Naive thymus-derived CD8-positive, alpha-beta T cell (primary cell): ENCODE measurements at regions not wholly inside any gene's neighbourhood (a gene's known extent, or its start where the extent isn't known, plus 50 kb on each side); places are given as distances from the start of the nearest gene placed in this dataset.
"Not testable (repeated sequence)": the region's sequence is repeated elsewhere in the genome, so short reads cannot be mapped to it uniquely, and the experiment has no call there.

ENCODE experiments used
- ATAC-seq, 2 donors: fragments of 150-1000 bp; cut with Tn5 transposase in 1 of 2; sonication (Bioruptor Pico), chemical (Tn5 transposase) in 1 of 2; 1 replicate in 1 of 2; 2 replicates in 1 of 2; pipeline ENCODE4 v1.10.0; 2021; ENCODE audit warnings: mild to moderate bottlenecking in 2 of 2, moderate library complexity in 2 of 2
- POLR2A ChIA-PET: fragments of 350-600 bp; sonication (Branson Sonifier 250); formaldehyde crosslinking; loops from one replicate; lab custom pipeline; 2021; ENCODE audit warnings: antibody characterized with exemption; lab: Charles Lee
- DNase-seq, 10 donors: peaks; one replicate each; pipeline versions ENCODE4 v3.0.0 to v3.0.0-alpha.2; 2020 to 2022
- H3K27ac Mint-ChIP-seq, 10 donors: one replicate each; pipeline ENCODE4 v1.8.0; 2020 to 2022; ENCODE audit warnings: mild to moderate bottlenecking in 10 of 10, mixed read lengths in 10 of 10, moderate library complexity in 4 of 10, inconsistent platforms in 1 of 10
- H3K27me3 Mint-ChIP-seq, 5 donors: one replicate each; pipeline ENCODE4 v1.8.0; 2021 to 2022; ENCODE audit warnings: mixed read lengths in 5 of 5
- H3K36me3 Mint-ChIP-seq, 3 donors: one replicate each; pipeline ENCODE4 v1.8.0; 2020 to 2022; ENCODE audit warnings: mixed read lengths in 3 of 3, mild to moderate bottlenecking in 2 of 3, inconsistent platforms in 1 of 3
- H3K4me1 Mint-ChIP-seq, 4 donors: one replicate each; pipeline ENCODE4 v1.8.0; 2021 to 2022; ENCODE audit warnings: mixed read lengths in 4 of 4
- H3K4me3 Mint-ChIP-seq, 10 donors: one replicate each; pipeline ENCODE4 v1.8.0; 2020 to 2022; ENCODE audit warnings: mild to moderate bottlenecking in 10 of 10, mixed read lengths in 10 of 10, moderate library complexity in 6 of 10, inconsistent platforms in 1 of 10
- H3K9me3 Mint-ChIP-seq, 9 donors: one replicate each; pipeline ENCODE4 v1.8.0; 2020 to 2022; ENCODE audit warnings: mixed read lengths in 9 of 9, mild to moderate bottlenecking in 3 of 9, inconsistent platforms in 1 of 9, moderate library complexity in 1 of 9

DNA sequence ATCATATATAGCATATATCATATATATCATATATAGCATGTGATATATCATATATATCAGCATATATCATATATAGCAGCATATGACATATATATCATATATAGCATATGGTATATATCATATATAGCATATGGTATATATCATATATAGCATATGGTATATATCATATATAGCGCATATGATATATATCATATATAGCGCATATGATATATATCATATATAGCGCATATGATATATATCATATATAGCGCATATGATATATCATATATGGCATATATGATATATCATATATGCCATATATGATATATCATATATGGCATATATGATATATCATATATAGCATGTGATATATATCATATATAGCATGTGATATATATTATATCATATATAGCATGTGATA lies 680.4 kb upstream of the HS3ST1 start:
- POLR2A ChIA-PET, result not testable (repeated sequence)

GRCh38 chr4:12105519-12105918 lies 676.8 kb upstream of the HS3ST1 start:
- POLR2A ChIA-PET, result no interaction called here
- H3K4me3 Mint-ChIP-seq, result no peak overlapping the region
- no peaks in the 10 kb centered on the region for H3K27me3 Mint-ChIP-seq
- no peaks in the 10 kb centered on the region for H3K4me1 Mint-ChIP-seq
- H3K9me3 Mint-ChIP-seq, result peaks cover 0 to 15% (median 2%) of the 10 kb centered on the region in 9 donors
- ATAC-seq (no peak), DNase-seq (no peak)
- H3K27ac Mint-ChIP-seq, result no peak overlapping the region
- no peaks in the 10 kb centered on the region for H3K36me3 Mint-ChIP-seq

More for the DNA sequence above, 680.4 kb upstream of the HS3ST1 start:
- DNase-seq, H3K27ac Mint-ChIP-seq, H3K27me3 Mint-ChIP-seq, H3K36me3 Mint-ChIP-seq, H3K4me1 Mint-ChIP-seq, ATAC-seq, H3K4me3 Mint-ChIP-seq: not testable (repeated sequence)
- H3K9me3 Mint-ChIP-seq, result peaks cover 8 to 32% (median 21%) of the 10 kb centered on the region in 9 donors

GRCh38 chr4:12089920-12090319 lies 661.2 kb upstream of the HS3ST1 start:
- POLR2A ChIA-PET, H3K4me3 Mint-ChIP-seq, H3K27me3 Mint-ChIP-seq, DNase-seq, ATAC-seq, H3K27ac Mint-ChIP-seq, H3K36me3 Mint-ChIP-seq, H3K4me1 Mint-ChIP-seq: not testable (repeated sequence)
- peaks cover 0 to 30% (median 4%) of the 10 kb centered on the region in 9 donors for H3K9me3 Mint-ChIP-seq

DNA sequence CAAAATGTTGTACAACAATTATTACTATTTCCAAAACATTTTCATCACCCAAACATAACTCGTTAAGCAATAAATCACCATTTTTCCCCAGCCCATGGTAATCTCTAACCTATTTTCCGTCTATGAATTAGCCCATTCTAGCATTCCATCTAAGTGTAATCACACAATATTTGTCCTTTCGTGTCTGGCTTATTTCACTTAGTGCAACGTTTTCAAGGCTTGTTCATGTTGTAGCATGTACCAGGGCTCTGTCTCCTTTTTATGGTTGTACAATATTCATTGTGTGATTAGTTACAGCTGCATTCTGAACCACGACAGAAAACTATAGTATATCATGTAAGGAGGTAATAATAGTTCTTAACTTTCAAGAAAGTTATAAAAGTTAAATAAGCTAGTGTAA lies 656.0 kb upstream of the HS3ST1 start:
- DNase-seq, result no peak
- Mint-ChIP-seq H3K27ac (no peak overlapping the region), H3K4me3 (no peak overlapping the region), H3K36me3 (no peaks in the 10 kb centered on the region), H3K9me3 (peaks cover 0 to 25% (median 6%) of the 10 kb centered on the region in 9 donors), H3K27me3 (no peaks in the 10 kb centered on the region), H3K4me1 (no peaks in the 10 kb centered on the region)
- POLR2A ChIA-PET, result no interaction called here
- ATAC-seq, result no peak

DNA sequence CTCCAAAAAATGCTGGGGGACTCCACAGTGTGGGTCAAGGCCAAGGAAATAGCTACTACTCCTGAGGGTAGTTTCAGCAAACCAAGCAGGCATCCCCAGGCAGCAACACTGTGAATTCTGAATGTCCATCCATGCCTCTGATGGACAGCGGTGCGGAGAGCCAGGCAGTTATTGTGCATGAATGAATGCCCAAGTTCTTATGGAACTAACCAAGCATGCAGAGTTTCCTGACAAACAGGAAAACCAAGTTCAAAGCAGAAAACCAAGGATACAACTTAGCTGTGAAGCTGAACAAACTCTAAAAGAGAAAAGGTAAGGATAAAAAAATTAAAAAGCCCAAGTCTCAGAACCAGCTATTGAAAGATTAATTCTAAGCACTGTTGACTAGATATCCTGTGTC lies 642.6 kb upstream of the HS3ST1 start:
- no peaks in the 10 kb centered on the region for H3K4me1 Mint-ChIP-seq
- POLR2A ChIA-PET, result no interaction called here
- no peaks in the 10 kb centered on the region for H3K27me3 Mint-ChIP-seq
- no peaks in the 10 kb centered on the region for H3K36me3 Mint-ChIP-seq
- H3K4me3 Mint-ChIP-seq, result no peak overlapping the region
- DNase-seq (no peak), ATAC-seq (no peak)
- no peak overlapping the region for H3K27ac Mint-ChIP-seq
- peaks cover 0 to 7% (median 0%) of the 10 kb centered on the region in 9 donors for H3K9me3 Mint-ChIP-seq

GRCh38 chr4:12053966-12054365 lies 625.3 kb upstream of the HS3ST1 start:
- DNase-seq, result no peak
- Mint-ChIP-seq H3K36me3 (no peaks in the 10 kb centered on the region), H3K27me3 (no peaks in the 10 kb centered on the region), H3K4me3 (no peak overlapping the region), H3K9me3 (peaks cover 0 to 21% (median 3%) of the 10 kb centered on the region in 9 donors), H3K4me1 (no peaks in the 10 kb centered on the region), H3K27ac (no peak overlapping the region)
- no peak for ATAC-seq
- POLR2A ChIA-PET, result no interaction called here

GRCh38 chr4:12053556-12053955 lies 624.9 kb upstream of the HS3ST1 start:
- Mint-ChIP-seq H3K4me3 (no peak overlapping the region), H3K27me3 (no peaks in the 10 kb centered on the region), H3K27ac (no peak overlapping the region), H3K9me3 (peaks cover 0 to 21% (median 3%) of the 10 kb centered on the region in 9 donors), H3K36me3 (no peaks in the 10 kb centered on the region), H3K4me1 (no peaks in the 10 kb centered on the region)
- DNase-seq, result no peak
- POLR2A ChIA-PET, result no interaction called here
- no peak for ATAC-seq

DNA sequence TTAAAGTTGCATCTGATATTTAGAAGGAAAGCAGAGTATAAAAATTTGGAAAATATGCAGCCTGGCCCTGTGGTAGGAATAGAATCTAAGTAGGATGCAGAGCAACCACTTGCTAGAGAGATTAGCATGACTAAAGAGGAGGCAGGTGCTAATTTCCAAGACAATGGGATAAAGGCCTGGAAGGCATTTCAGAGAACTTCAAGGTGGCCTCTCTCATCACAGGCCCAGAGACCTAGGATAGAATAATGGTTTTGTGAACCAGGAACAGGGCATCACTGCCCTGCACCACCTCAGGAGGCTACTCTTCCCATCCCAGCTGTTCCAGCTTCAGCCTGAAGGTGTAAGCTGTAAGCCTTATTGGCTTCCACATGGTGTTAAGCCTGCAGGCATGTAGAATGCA lies 621.7 kb upstream of the HS3ST1 start:
- Mint-ChIP-seq H3K4me1 (no peaks in the 10 kb centered on the region), H3K4me3 (no peak overlapping the region), H3K27me3 (no peaks in the 10 kb centered on the region), H3K9me3 (peaks cover 0 to 21% (median 5%) of the 10 kb centered on the region in 9 donors), H3K27ac (no peak overlapping the region), H3K36me3 (no peaks in the 10 kb centered on the region)
- ATAC-seq (no peak), DNase-seq (no peak)
- POLR2A ChIA-PET, result no interaction called here

- Mint-ChIP-seq H3K4me1 (no peaks in the 10 kb centered on the region), H3K27ac (no peak overlapping the region), H3K36me3 (no peaks in the 10 kb centered on the region), H3K4me3 (no peak overlapping the region), H3K27me3 (no peaks in the 10 kb centered on the region), H3K9me3 (peaks cover 0 to 23% (median 15%) of the 10 kb centered on the region in 9 donors)
- POLR2A ChIA-PET, result no interaction called here
- ATAC-seq (no peak), DNase-seq (no peak)
Measured at GRCh38 chr4:12042818-12043217, 614.1 kb upstream of the HS3ST1 start.

DNA sequence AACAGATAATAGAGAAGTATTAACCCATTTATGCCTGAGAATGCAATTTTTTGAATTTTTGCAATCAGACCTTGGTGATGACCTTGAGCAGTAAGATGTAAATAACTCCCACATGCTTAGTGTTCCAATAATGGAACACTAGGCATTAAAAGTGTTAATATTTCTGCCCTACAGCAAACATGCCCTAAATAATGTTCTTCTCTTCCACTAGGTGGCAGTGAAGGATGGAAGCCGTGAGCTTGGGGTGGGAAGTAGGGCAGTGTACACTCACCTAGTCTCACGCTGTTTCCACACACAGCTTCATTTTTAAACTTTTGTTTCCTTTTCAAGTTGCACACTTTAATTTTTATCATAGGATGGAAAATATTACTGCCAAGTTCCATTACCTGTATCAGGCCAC lies 613.1 kb upstream of the HS3ST1 start:
- Mint-ChIP-seq H3K27me3 (no peaks in the 10 kb centered on the region), H3K9me3 (peaks cover 0 to 28% (median 11%) of the 10 kb centered on the region in 9 donors), H3K36me3 (no peaks in the 10 kb centered on the region), H3K4me1 (no peaks in the 10 kb centered on the region), H3K27ac (no peak overlapping the region), H3K4me3 (no peak overlapping the region)
- POLR2A ChIA-PET, result no interaction called here
- DNase-seq (no peak), ATAC-seq (no peak)

DNA sequence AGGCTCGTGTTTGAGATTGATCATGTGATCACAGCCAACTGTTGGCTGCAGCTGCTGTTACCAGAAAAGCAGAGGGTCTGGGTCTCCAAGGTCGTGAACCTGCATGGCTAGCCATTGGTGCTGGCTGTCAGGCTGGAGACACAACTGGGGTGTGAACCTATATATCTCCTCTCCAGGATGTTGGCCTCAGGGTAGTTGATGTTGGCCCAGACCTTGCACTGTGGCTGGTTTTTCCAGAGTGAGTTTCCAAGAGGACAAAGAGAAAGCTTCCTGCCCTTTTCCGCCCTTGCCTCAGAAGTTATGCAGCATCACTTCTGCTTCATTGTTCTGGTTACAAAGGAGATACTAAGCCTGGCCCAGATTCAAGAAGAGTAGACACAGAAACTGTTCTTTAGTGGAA lies 607.8 kb upstream of the HS3ST1 start:
- H3K4me3 Mint-ChIP-seq, result no peak overlapping the region
- ATAC-seq (no peak), DNase-seq (no peak)
- no peak overlapping the region for H3K27ac Mint-ChIP-seq
- POLR2A ChIA-PET, result no interaction called here
- peaks cover 0 to 3% (median 0%) of the 10 kb centered on the region in 5 donors for H3K27me3 Mint-ChIP-seq
- H3K36me3 Mint-ChIP-seq, result no peaks in the 10 kb centered on the region
- no peaks in the 10 kb centered on the region for H3K4me1 Mint-ChIP-seq
- peaks cover 6 to 33% (median 11%) of the 10 kb centered on the region in 9 donors for H3K9me3 Mint-ChIP-seq

DNA sequence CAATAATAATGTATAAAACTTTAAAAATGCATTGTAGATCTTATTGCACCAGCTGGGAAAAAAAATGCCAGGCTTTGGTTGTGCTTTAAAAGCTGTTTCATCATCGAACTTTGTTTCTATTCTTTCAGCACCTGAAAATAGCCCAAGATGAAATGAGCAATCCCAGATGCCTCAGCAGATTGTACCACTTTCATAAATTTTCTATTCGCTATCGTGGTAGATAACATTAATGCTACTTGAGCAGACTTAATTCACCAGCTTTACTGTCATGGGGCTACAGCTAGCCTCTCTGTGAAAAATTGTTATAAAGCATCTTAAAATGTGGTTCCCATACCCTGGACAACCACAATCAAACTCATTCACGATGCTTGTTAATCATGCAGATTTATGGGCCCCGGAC lies 599.6 kb upstream of the HS3ST1 start:
- H3K9me3 Mint-ChIP-seq, result peaks cover 3 to 16% (median 6%) of the 10 kb centered on the region in 9 donors
- no peak overlapping the region for H3K27ac Mint-ChIP-seq
- H3K4me1 Mint-ChIP-seq, result no peaks in the 10 kb centered on the region
- H3K4me3 Mint-ChIP-seq, result no peak overlapping the region
- no peak for ATAC-seq
- no peak for DNase-seq
- no peaks in the 10 kb centered on the region for H3K36me3 Mint-ChIP-seq
- no peaks in the 10 kb centered on the region for H3K27me3 Mint-ChIP-seq
- POLR2A ChIA-PET, result no interaction called here

DNA sequence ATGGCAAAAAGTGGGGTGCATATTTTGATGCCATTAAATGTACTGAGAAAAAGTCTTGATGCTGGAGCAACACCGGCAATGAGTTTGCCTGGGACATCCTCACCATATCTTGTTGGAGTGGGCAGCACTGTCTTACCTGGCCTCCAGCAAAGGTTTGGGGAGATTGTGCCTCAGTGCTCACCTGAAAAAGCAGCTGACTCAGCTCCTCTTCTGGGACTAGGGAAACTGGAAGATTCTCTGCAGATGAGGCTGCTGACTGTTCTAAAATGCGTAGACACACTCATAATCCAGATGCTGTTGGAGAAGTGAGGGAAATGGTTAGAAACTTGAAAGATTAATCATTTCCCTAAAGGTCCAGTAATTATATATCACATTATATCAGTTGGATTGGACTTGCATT lies 593.7 kb upstream of the HS3ST1 start:
- POLR2A ChIA-PET, result no interaction called here
- no peak for DNase-seq
- H3K4me1 Mint-ChIP-seq, result no peaks in the 10 kb centered on the region
- no peaks in the 10 kb centered on the region for H3K27me3 Mint-ChIP-seq
- H3K27ac Mint-ChIP-seq, result no peak overlapping the region
- no peak for ATAC-seq
- no peak overlapping the region for H3K4me3 Mint-ChIP-seq
- peaks cover 3 to 26% (median 11%) of the 10 kb centered on the region in 9 donors for H3K9me3 Mint-ChIP-seq
- H3K36me3 Mint-ChIP-seq, result peaks cover 0 to 2% (median 0%) of the 10 kb centered on the region in 3 donors

DNA sequence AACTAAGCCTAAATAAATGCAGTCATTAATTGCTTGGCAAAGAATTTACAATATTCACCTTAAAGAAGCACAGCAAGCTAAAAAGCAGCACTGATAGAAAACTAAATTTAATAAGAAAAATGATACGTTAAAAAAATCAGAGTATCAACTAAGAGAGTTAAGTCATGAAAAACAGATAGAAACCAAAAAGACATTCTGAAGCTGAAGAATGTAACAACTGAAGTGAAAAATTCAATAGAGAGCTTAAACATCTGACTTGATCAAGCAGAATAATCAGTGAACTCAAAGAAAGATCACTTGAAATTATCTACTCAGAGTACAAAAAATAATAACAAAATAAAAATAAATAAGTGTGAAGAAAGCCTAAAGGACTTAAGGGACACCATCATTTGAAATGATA lies 588.0 kb upstream of the HS3ST1 start:
- H3K36me3 Mint-ChIP-seq, result peaks cover 0 to 15% (median 2%) of the 10 kb centered on the region in 3 donors
- ATAC-seq, result no peak
- peaks cover 0 to 1% (median 0%) of the 10 kb centered on the region in 5 donors for H3K27me3 Mint-ChIP-seq
- H3K27ac Mint-ChIP-seq, result no peak overlapping the region
- H3K9me3 Mint-ChIP-seq, result peaks cover 9 to 43% (median 17%) of the 10 kb centered on the region in 9 donors
- no peak overlapping the region for H3K4me3 Mint-ChIP-seq
- no peaks in the 10 kb centered on the region for H3K4me1 Mint-ChIP-seq
- POLR2A ChIA-PET, result no interaction called here
- DNase-seq, result no peak
